Sigmoid colon (tissue), 6 donors: ENCODE measurements at regions not wholly inside any gene's neighbourhood (a gene's known extent, or its start where the extent isn't known, plus 50 kb on each side); places are given as distances from the start of the nearest gene placed in this dataset.

ENCODE experiments used
- DNase-seq: peaks from one replicate; pipeline ENCODE4 v3.0.0-alpha.2; 2019
- H3K27ac ChIP-seq, 4 donors: fragments of 200-600 bp; sonication (generic); one replicate each; pipeline ENCODE4 v1.5.1; 2016 to 2019; ENCODE audit warnings: mild to moderate bottlenecking in 1 of 4
- H3K27me3 ChIP-seq, 3 donors: fragments of 200-600 bp; sonication (generic); one replicate each; pipeline ENCODE4 v1.5.1; 2019; ENCODE audit warnings: mild to moderate bottlenecking in 1 of 3
- H3K36me3 ChIP-seq, 4 donors: fragments of 200-600 bp; sonication (generic); one replicate each; pipeline ENCODE4 v1.5.1; 2016 to 2019
- H3K4me1 ChIP-seq, 4 donors: fragments of 200-600 bp; sonication (generic); one replicate each; pipeline ENCODE4 v1.5.1; 2017 to 2019
- H3K4me3 ChIP-seq, 4 donors: fragments of 200-600 bp; sonication (generic); one replicate each; pipeline ENCODE4 v1.5.1; 2017 to 2019; ENCODE audit warnings: mild to moderate bottlenecking in 2 of 4, moderate library complexity in 1 of 4
- H3K9me3 ChIP-seq, 4 donors: fragments of 200-600 bp in 3 of 4; sonication (generic) in 3 of 4; one replicate each; pipeline versions ENCODE4 v1.5.1 to v1.6.1; 2013 to 2019
- CTCF ChIP-seq, 4 experiments: fragments of 450-650 bp in 3 of 4; fragments of 200-600 bp in 1 of 4; IDR thresholded peaks; one replicate each; pipeline ENCODE4 v1.5.1; 2016 to 2019; ENCODE audit warnings: antibody characterized with exemption in 4 of 4, mild to moderate bottlenecking in 3 of 4, moderate library complexity in 2 of 4
- EP300 ChIP-seq, 4 donors: sonication (generic); formaldehyde crosslinking; IDR thresholded peaks; one replicate each; pipeline ENCODE4 v1.6.1; 2017; ENCODE audit warnings: antibody characterized with exemption in 4 of 4
- POLR2A ChIP-seq, 2 donors: fragments of 450-650 bp; IDR thresholded peaks; one replicate each; pipeline ENCODE4 v1.6.1; 2016; ENCODE audit warnings: antibody characterized with exemption in 2 of 2, mild to moderate bottlenecking in 2 of 2, moderate library complexity in 2 of 2
- POLR2AphosphoS5 ChIP-seq, 4 donors: sonication (generic); formaldehyde crosslinking; IDR thresholded peaks; one replicate each; pipeline ENCODE4 v1.6.1; 2017; ENCODE audit warnings: antibody characterized with exemption in 4 of 4
- WGBS, 2 donors: extraction: QIAGEN DNeasy Blood & Tissue Kit; methylation state at CpG; one replicate each; pipeline ENCODE4 v1.1.7; 2013; 5-methylcytosine and 5-hydroxymethylcytosine counted together
- intact Hi-C: fragments of 100-400 bp; cut with DNase I; formaldehyde crosslinking; loops from one replicate; pipeline ENCODE4 v1.15.1; 2023
- donor health status: healthy with polysubstance abuse.
- donor health status: healthy.

DNA sequence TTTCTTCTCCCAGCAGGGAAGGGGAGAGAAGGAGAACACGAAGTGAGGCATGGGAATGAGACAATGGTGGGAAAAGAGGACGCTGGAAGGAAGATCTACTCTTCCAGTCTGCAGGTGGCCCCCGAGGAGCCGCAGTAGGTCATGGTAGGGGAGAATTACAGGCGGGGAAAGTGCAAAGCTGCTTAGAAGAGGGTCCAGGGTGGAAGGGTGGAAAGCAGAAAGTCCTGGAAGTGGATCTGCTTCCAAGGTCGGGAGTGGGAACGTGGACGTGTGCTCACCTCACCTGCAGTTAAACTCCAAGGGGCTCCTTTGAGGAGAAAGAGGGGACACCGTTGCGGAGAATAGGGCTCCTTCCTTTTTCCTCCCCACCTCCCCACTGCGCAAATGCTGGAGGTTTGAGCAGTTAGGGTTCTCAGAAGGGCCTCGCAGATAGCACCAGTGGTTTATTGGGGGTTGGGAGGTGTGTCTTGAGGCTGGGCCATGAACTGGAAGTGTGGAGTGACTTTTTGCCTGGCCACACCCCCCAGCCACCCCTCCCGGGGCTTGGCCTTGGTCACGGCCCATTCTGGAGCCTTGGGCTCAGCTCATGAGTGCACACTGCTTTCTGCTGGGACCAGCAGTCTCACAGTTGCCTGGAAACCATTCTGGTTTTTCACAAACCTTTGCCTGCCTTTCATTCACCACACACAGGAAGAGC is 100.4 kb upstream of the MLN start:
- Histone ChIP-seq H3K4me1 (peaks cover 0 to 6% (median 0%) of the 10 kb centered on the region in 4 donors), H3K27ac (no peak overlapping the region), H3K9me3 (no peaks in the 10 kb centered on the region), H3K36me3 (no peaks in the 10 kb centered on the region), H3K27me3 (peaks cover 0 to 13% (median 0%) of the 10 kb centered on the region in 3 donors), H3K4me3 (no peak overlapping the region)
- TF ChIP-seq CTCF (IDR thresholded peaks at IDR 0.05) (no peak), POLR2AphosphoS5 (IDR thresholded peaks at IDR 0.05) (no peak), EP300 (IDR thresholded peaks at IDR 0.05) (no peak), POLR2A (IDR thresholded peaks at IDR 0.05) (no peak)
- intact Hi-C loops, result no loop called here
- 49 to 57% methylated on average over 14 of the region's 14 CpGs for WGBS, 2 donors
- no peak for DNase-seq

DNA sequence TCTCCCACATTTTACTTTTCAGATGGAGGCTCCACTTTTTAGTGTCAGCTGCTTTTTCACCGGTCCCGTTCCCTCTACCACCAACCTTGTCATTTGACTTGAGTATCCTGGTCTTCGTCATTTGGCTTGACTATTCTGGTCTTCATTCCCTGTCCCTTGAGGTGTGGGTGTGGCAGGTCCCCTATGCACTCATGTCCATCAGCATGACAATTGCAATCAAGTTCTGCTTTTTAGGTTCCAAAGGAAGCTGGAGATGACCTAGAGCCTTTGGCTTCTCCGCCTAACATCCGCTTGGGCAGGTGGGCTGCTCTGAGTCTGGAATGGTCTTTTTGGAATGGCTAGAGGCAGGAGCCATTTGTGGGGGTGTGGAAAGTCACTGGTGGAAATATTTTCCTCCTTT is 99.8 kb upstream of the MLN start:
- peaks cover 0 to 13% (median 0%) of the 10 kb centered on the region in 3 donors for H3K27me3 ChIP-seq
- no peak overlapping the region for H3K27ac ChIP-seq
- H3K4me3 ChIP-seq, result no peak overlapping the region
- H3K4me1 ChIP-seq, result peaks cover 0 to 6% (median 0%) of the 10 kb centered on the region in 4 donors
- intact Hi-C loops, result no loop called here
- TF ChIP-seq CTCF (IDR thresholded peaks at IDR 0.05), result no peak
- no peak for TF ChIP-seq POLR2AphosphoS5 (IDR thresholded peaks at IDR 0.05)
- TF ChIP-seq POLR2A (IDR thresholded peaks at IDR 0.05), result no peak
- DNase-seq, result no peak
- no peaks in the 10 kb centered on the region for H3K36me3 ChIP-seq
- 96% methylated on average over 5 of the region's 5 CpGs for WGBS, 2 donors
- H3K9me3 ChIP-seq, result no peaks in the 10 kb centered on the region

GRCh38 chr6:33902457-33902853 is 98.7 kb upstream of the MLN start:
- Histone ChIP-seq H3K27me3 (peaks cover 0 to 13% (median 0%) of the 10 kb centered on the region in 3 donors), H3K4me3 (no peak overlapping the region), H3K27ac (no peak overlapping the region), H3K36me3 (no peaks in the 10 kb centered on the region), H3K4me1 (peaks cover 0 to 13% (median 2%) of the 10 kb centered on the region in 4 donors), H3K9me3 (no peaks in the 10 kb centered on the region)
- TF ChIP-seq CTCF (IDR thresholded peaks at IDR 0.05) (no peak), POLR2A (IDR thresholded peaks at IDR 0.05) (no peak), EP300 (IDR thresholded peaks at IDR 0.05) (no peak), POLR2AphosphoS5 (IDR thresholded peaks at IDR 0.05) (no peak)
- intact Hi-C loops, result no loop called here
- DNase-seq, result no peak
- 89 to 90% methylated on average over 3 of the region's 3 CpGs for WGBS, 2 donors

DNA sequence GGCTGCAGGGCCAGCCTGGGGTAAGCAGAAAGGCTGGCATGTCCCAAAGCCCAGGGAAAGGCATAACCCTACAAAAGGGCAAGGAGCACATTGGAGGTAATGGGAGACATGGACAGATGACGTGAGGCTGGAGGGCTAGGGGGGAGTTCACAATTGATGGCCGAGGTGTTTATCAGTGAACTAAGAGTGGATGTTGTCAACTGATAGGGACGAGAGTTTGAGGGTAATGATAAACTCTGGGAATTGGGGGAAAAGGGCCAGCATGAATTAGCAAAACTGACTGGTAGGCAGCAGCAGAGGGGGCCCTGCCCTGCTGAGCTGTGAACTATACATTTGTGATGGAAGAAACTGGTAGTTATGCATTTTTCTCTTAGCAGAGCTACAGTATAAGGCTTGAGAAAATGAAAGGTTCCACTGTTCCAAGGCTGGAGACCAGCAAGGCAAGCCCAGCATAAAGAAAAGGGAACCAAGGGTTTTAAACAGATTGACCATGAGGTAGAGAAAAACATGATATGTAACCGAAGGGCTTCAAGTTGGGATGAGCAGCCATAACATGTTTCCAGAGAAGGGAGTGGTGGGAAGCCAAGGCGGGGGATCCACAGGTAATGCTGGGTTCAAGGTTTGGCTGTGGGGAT is 98.1 kb upstream of the MLN start:
- Histone ChIP-seq H3K27ac (no peak overlapping the region), H3K4me3 (no peak overlapping the region), H3K36me3 (no peaks in the 10 kb centered on the region), H3K9me3 (no peaks in the 10 kb centered on the region), H3K27me3 (peaks cover 0 to 13% (median 0%) of the 10 kb centered on the region in 3 donors), H3K4me1 (peaks cover 0 to 18% (median 7%) of the 10 kb centered on the region in 4 donors)
- TF ChIP-seq EP300 (IDR thresholded peaks at IDR 0.05) (no peak), POLR2AphosphoS5 (IDR thresholded peaks at IDR 0.05) (no peak), POLR2A (IDR thresholded peaks at IDR 0.05) (no peak), CTCF (IDR thresholded peaks at IDR 0.05) (no peak)
- DNase-seq, result no peak
- WGBS, 2 donors, result 90% methylated on average over 5 of the region's 5 CpGs
- intact Hi-C loops, result no loop called here
